ENCODE measurements at regions not wholly inside any gene's neighbourhood (a gene's known extent, or its start where the extent isn't known, plus 50 kb on each side); places are given as distances from the start of the nearest gene placed in this dataset.

- DNase-seq (ENCODE audit: low spot score) = no peak
Observed at GRCh38 chr20:23205611-23206041, 119.5 kb upstream of the CD93 start.

GRCh38 chr20:23205211-23205610 is 119.1 kb upstream of the CD93 start:
- no peak for DNase-seq (ENCODE audit: low spot score)

- DNase-seq (ENCODE audit: low spot score) = no peak
Observed at GRCh38 chr20:23203951-23204730, 118.0 kb upstream of the CD93 start.

- DNase-seq (ENCODE audit: low spot score) = no peak
Observed at GRCh38 chr20:23203310-23203709, 117.2 kb upstream of the CD93 start.

GRCh38 chr20:23201658-23202057 is 115.5 kb upstream of the CD93 start:
- DNase-seq (ENCODE audit: low spot score) = no peak

GRCh38 chr20:23200914-23201313 is 114.8 kb upstream of the CD93 start:
- no peak for DNase-seq (ENCODE audit: low spot score)

- no peak for DNase-seq (ENCODE audit: low spot score)
Observed at GRCh38 chr20:23200413-23200812, 114.3 kb upstream of the CD93 start.

GRCh38 chr20:23199356-23199755 is 113.2 kb upstream of the CD93 start:
- DNase-seq (ENCODE audit: low spot score) = no peak

GRCh38 chr20:23198815-23199214 is 112.7 kb upstream of the CD93 start:
- DNase-seq (ENCODE audit: low spot score) = no peak

GRCh38 chr20:23197836-23198235 is 111.7 kb upstream of the CD93 start:
- no peak for DNase-seq (ENCODE audit: low spot score)

GRCh38 chr20:23195636-23196035 is 109.5 kb upstream of the CD93 start:
- DNase-seq (ENCODE audit: low spot score) = no peak

- no peak for DNase-seq (ENCODE audit: low spot score)
Observed at GRCh38 chr20:23193801-23194384, 107.8 kb upstream of the CD93 start.

GRCh38 chr20:23192469-23192868 is 106.3 kb upstream of the CD93 start:
- DNase-seq (ENCODE audit: low spot score) = no peak

GRCh38 chr20:23190557-23190956 is 104.4 kb upstream of the CD93 start:
- DNase-seq (ENCODE audit: low spot score) = no peak

GRCh38 chr20:23189854-23190253 is 103.7 kb upstream of the CD93 start:
- DNase-seq (ENCODE audit: low spot score) = no peak

GRCh38 chr20:23189341-23189740 is 103.2 kb upstream of the CD93 start:
- DNase-seq (ENCODE audit: low spot score) = no peak

- no peak for DNase-seq (ENCODE audit: low spot score)
Observed at GRCh38 chr20:23188377-23189169, 102.4 kb upstream of the CD93 start.

GRCh38 chr20:23187751-23188150 is 101.6 kb upstream of the CD93 start:
- DNase-seq (ENCODE audit: low spot score) = no peak

GRCh38 chr20:23186808-23187207 is 100.7 kb upstream of the CD93 start:
- no peak for DNase-seq (ENCODE audit: low spot score)

- no peak for DNase-seq (ENCODE audit: low spot score)
Observed at GRCh38 chr20:23180451-23180921, 94.4 kb upstream of the CD93 start.

GRCh38 chr20:23179766-23180403 is 93.8 kb upstream of the CD93 start:
- no peak for DNase-seq (ENCODE audit: low spot score)

GRCh38 chr20:23178806-23179205 is 92.7 kb upstream of the CD93 start:
- no peak for DNase-seq (ENCODE audit: low spot score)

All from COLO829 (cell line).